ENCODE measurements at regions not wholly inside any gene's neighbourhood (a gene's known extent, or its start where the extent isn't known, plus 50 kb on each side); places are given as distances from the start of the nearest gene placed in this dataset.

GRCh38 chr1:188355847-188356246 lies 1527.1 kb downstream of the PLA2G4A start:
- ATAC-seq = no peak
- no peak for TF ChIP-seq PPARA (CRISPR knock-in tag; IDR thresholded peaks at IDR 0.05; ENCODE audit: borderline replicate concordance)
- TF ChIP-seq OSR1 (CRISPR knock-in tag; IDR thresholded peaks at IDR 0.05) = no peak
- no peak for TF ChIP-seq SNAI2 (CRISPR knock-in tag; IDR thresholded peaks at IDR 0.05)
- TF ChIP-seq TCF4 (CRISPR knock-in tag; IDR thresholded peaks at IDR 0.05; ENCODE audit: borderline replicate concordance) = no peak
- TF ChIP-seq RARB (CRISPR knock-in tag; IDR thresholded peaks at IDR 0.05) = no peak
- TF ChIP-seq ESRRG (CRISPR knock-in tag; IDR thresholded peaks at IDR 0.05) = no peak
- TF ChIP-seq ARNTL (CRISPR knock-in tag; IDR thresholded peaks at IDR 0.05; ENCODE audit: borderline replicate concordance, low read depth) = no peak
- no peak for TF ChIP-seq ZNF565 (CRISPR knock-in tag; conservative IDR thresholded peaks at IDR 0.05; ENCODE audit: low read depth)
- TF ChIP-seq ZFP3 (CRISPR knock-in tag; IDR thresholded peaks at IDR 0.05) = no peak
- no peak for TF ChIP-seq GLIS3 (CRISPR knock-in tag; IDR thresholded peaks at IDR 0.05)
- no peak for TF ChIP-seq ZNF8 (CRISPR knock-in tag; IDR thresholded peaks at IDR 0.05)
- TF ChIP-seq BACH2 (CRISPR knock-in tag; IDR thresholded peaks at IDR 0.05; ENCODE audit: borderline replicate concordance) = no peak
- TF ChIP-seq ZNF70 (CRISPR knock-in tag; IDR thresholded peaks at IDR 0.05) = no peak
- TF ChIP-seq ISL1 (CRISPR knock-in tag; IDR thresholded peaks at IDR 0.05) = no peak
- no peak for TF ChIP-seq TOX (CRISPR knock-in tag; IDR thresholded peaks at IDR 0.05; ENCODE audit: borderline replicate concordance)
- TF ChIP-seq ZFP30 (CRISPR knock-in tag; IDR thresholded peaks at IDR 0.05) = no peak
- no peak for TF ChIP-seq ZC3H10 (CRISPR knock-in tag; IDR thresholded peaks at IDR 0.05)
- TF ChIP-seq, protein P1, sequence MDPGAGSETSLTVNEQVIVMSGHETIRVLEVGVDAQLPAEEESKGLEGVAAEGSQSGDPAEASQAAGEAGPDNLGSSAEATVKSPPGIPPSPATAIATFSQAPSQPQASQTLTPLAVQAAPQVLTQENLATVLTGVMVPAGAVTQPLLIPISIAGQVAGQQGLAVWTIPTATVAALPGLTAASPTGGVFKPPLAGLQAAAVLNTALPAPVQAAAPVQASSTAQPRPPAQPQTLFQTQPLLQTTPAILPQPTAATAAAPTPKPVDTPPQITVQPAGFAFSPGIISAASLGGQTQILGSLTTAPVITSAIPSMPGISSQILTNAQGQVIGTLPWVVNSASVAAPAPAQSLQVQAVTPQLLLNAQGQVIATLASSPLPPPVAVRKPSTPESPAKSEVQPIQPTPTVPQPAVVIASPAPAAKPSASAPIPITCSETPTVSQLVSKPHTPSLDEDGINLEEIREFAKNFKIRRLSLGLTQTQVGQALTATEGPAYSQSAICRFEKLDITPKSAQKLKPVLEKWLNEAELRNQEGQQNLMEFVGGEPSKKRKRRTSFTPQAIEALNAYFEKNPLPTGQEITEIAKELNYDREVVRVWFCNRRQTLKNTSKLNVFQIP (CRISPR knock-in tag; IDR thresholded peaks at IDR 0.05; ENCODE audit: borderline replicate concordance, low read depth) = no peak
- TF ChIP-seq, protein P2, sequence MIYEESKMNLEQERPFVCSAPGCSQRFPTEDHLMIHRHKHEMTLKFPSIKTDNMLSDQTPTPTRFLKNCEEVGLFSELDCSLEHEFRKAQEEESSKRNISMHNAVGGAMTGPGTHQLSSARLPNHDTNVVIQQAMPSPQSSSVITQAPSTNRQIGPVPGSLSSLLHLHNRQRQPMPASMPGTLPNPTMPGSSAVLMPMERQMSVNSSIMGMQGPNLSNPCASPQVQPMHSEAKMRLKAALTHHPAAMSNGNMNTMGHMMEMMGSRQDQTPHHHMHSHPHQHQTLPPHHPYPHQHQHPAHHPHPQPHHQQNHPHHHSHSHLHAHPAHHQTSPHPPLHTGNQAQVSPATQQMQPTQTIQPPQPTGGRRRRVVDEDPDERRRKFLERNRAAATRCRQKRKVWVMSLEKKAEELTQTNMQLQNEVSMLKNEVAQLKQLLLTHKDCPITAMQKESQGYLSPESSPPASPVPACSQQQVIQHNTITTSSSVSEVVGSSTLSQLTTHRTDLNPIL (CRISPR knock-in tag; IDR thresholded peaks at IDR 0.05; ENCODE audit: low read depth) = no peak
- no peak for TF ChIP-seq TSHZ2 (CRISPR knock-in tag; IDR thresholded peaks at IDR 0.05)

- TF ChIP-seq SNAI2 (CRISPR knock-in tag; IDR thresholded peaks at IDR 0.05) = no peak
- TF ChIP-seq ISL1 (CRISPR knock-in tag; IDR thresholded peaks at IDR 0.05) = no peak
- TF ChIP-seq PPARA (CRISPR knock-in tag; IDR thresholded peaks at IDR 0.05; ENCODE audit: borderline replicate concordance) = no peak
- TF ChIP-seq, protein P1 (CRISPR knock-in tag; IDR thresholded peaks at IDR 0.05; ENCODE audit: borderline replicate concordance, low read depth) = no peak
- TF ChIP-seq GLIS3 (CRISPR knock-in tag; IDR thresholded peaks at IDR 0.05) = no peak
- TF ChIP-seq CSDC2 (CRISPR knock-in tag; IDR thresholded peaks at IDR 0.05) = no peak
- TF ChIP-seq ZNF70 (CRISPR knock-in tag; IDR thresholded peaks at IDR 0.05) = no peak
- TF ChIP-seq PATZ1 (CRISPR knock-in tag; IDR thresholded peaks at IDR 0.05; ENCODE audit: borderline replicate concordance) = no peak
- no peak for TF ChIP-seq ZNF565 (CRISPR knock-in tag; conservative IDR thresholded peaks at IDR 0.05; ENCODE audit: low read depth)
- TF ChIP-seq TCF4 (CRISPR knock-in tag; IDR thresholded peaks at IDR 0.05; ENCODE audit: borderline replicate concordance) = no peak
- no peak for TF ChIP-seq TSHZ2 (CRISPR knock-in tag; IDR thresholded peaks at IDR 0.05)
- TF ChIP-seq ESRRG (CRISPR knock-in tag; IDR thresholded peaks at IDR 0.05) = no peak
- TF ChIP-seq ZFP30 (CRISPR knock-in tag; IDR thresholded peaks at IDR 0.05) = no peak
- no peak for TF ChIP-seq ARNTL (CRISPR knock-in tag; IDR thresholded peaks at IDR 0.05; ENCODE audit: borderline replicate concordance, low read depth)
- ATAC-seq = no peak
These were observed 1530.6 kb downstream of the PLA2G4A start for GRCh38 chr1:188359315-188359714.

Data from SK-N-SH treated with all-trans-retinoic acid at 6 μM for 48 hours (cell line).